ENCODE measurements at regions not wholly inside any gene's neighbourhood (a gene's known extent, or its start where the extent isn't known, plus 50 kb on each side); places are given as distances from the start of the nearest gene placed in this dataset.

DNA sequence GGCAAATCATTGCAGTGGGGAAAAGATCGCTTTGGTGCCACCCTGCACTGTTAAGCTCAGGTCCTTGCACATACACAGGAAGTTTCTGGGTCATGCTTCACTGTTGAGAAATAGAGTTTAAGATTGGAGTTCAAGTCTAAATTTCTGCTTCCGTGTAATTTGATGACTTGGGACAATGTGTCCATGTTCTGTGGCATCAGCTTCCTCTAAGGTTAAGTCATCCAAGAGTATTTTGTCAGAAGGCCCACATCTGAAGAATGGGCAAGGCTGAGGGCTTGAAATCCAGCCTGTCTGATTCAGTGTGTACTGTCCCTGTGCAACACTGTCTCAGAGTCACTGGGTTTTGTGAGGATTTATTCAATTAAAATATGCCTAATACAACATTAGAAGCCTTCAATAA, 880.7 kb downstream of the SUCLG1 start:
- intact Hi-C loops (cut with DNase I) = no loop called here
- Histone ChIP-seq H3K4me1 (ENCODE audit: insufficient read depth) (no peaks in the 10 kb centered on the region), H3K27ac (no peak overlapping the region), H3K9me3 (no peaks in the 10 kb centered on the region), H3K27me3 (no peaks in the 10 kb centered on the region), H3K36me3 (no peaks in the 10 kb centered on the region), H3K4me3 (no peak overlapping the region)
- WGBS, 3 donors = 83 to 87% (median 86%) methylated on average over 2 of the region's 2 CpGs
- TF ChIP-seq EP300 (IDR thresholded peaks at IDR 0.05) (no peak), POLR2A (IDR thresholded peaks at IDR 0.05) (no peak)
- TF ChIP-seq, protein P1, sequence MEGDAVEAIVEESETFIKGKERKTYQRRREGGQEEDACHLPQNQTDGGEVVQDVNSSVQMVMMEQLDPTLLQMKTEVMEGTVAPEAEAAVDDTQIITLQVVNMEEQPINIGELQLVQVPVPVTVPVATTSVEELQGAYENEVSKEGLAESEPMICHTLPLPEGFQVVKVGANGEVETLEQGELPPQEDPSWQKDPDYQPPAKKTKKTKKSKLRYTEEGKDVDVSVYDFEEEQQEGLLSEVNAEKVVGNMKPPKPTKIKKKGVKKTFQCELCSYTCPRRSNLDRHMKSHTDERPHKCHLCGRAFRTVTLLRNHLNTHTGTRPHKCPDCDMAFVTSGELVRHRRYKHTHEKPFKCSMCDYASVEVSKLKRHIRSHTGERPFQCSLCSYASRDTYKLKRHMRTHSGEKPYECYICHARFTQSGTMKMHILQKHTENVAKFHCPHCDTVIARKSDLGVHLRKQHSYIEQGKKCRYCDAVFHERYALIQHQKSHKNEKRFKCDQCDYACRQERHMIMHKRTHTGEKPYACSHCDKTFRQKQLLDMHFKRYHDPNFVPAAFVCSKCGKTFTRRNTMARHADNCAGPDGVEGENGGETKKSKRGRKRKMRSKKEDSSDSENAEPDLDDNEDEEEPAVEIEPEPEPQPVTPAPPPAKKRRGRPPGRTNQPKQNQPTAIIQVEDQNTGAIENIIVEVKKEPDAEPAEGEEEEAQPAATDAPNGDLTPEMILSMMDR (IDR thresholded peaks at IDR 0.05) = no peak
- no peak for DNase-seq

DNA sequence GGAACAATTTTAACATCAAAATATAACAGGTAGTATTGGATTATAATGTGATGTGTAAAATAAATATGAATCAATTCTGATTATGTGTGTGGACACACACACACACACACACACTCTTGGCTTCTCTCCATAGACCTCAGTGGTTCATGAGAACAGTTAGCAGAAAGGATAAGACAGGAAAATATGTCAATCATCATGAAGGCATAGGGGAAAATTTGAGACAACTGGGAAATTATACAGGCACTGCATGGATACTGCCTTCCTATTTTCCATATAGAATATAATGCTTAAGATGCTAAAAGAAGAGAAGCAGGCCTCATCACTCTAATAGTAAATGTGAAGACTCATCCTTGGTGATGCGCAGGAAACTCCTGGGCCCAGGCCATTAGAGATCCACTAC, 884.5 kb downstream of the SUCLG1 start:
- H3K4me1 ChIP-seq (ENCODE audit: insufficient read depth) = no peaks in the 10 kb centered on the region
- no peaks in the 10 kb centered on the region for H3K36me3 ChIP-seq
- WGBS, 3 donors = 96 to 100% (median 100%) methylated on average over 1 of the region's 1 CpG
- H3K27ac ChIP-seq = no peak overlapping the region
- no peaks in the 10 kb centered on the region for H3K27me3 ChIP-seq
- no peak for DNase-seq
- TF ChIP-seq EP300 (IDR thresholded peaks at IDR 0.05) (no peak), POLR2A (IDR thresholded peaks at IDR 0.05) (no peak)
- TF ChIP-seq, protein P1 (IDR thresholded peaks at IDR 0.05) = no peak
- H3K4me3 ChIP-seq = no peak overlapping the region
- intact Hi-C loops (cut with DNase I) = no loop called here
- H3K9me3 ChIP-seq = no peaks in the 10 kb centered on the region

DNA sequence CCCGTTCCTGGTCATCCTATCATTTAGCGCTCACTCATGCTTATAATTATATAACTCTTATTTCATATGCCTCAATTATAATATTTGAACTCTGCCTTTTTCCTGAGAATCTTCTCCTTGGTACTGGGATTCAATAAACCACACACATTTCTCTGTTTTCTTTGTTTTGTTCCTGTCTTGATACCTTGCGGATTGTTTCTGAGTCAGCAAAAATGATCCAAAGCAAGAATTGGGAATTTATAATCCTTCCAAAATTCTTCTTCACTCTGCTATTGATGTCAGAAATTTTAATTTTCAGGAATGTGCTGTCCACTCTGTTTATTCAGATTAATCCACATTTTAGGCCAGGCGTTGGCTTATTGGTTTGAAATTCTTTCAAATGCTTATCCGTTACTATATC, 886.0 kb downstream of the SUCLG1 start:
- no peak overlapping the region for H3K27ac ChIP-seq
- no peaks in the 10 kb centered on the region for H3K4me1 ChIP-seq (ENCODE audit: insufficient read depth)
- intact Hi-C loops (cut with DNase I) = no loop called here
- H3K27me3 ChIP-seq = no peaks in the 10 kb centered on the region
- no peak for DNase-seq
- H3K4me3 ChIP-seq = no peak overlapping the region
- 91 to 94% (median 92%) methylated on average over 5 of the region's 5 CpGs for WGBS, 3 donors
- TF ChIP-seq, protein P1 (IDR thresholded peaks at IDR 0.05) = no peak
- H3K36me3 ChIP-seq = no peaks in the 10 kb centered on the region
- no peaks in the 10 kb centered on the region for H3K9me3 ChIP-seq

DNA sequence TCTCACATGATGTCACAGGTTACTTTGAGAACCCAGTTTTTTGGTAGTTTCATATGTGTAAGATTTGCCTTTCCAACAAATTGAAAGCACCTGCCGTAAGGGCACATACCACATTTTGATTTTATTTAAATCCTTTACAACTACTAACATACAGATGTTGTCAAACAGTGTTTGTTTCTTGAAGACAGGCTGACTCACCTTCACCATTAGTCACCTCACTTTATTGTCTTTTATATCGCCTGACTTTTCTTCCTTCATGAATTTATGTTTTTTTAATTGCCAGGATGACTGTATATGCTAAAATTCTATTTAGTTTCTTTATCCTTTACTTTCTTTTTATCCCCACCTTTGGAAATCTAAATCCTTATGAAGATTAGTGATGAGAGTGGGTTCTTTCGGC, 886.7 kb downstream of the SUCLG1 start:
- WGBS, 3 donors = 83 to 93% (median 89%) methylated on average over 3 of the region's 3 CpGs
- no peak for DNase-seq
- H3K9me3 ChIP-seq = no peaks in the 10 kb centered on the region
- intact Hi-C loops (cut with DNase I) = no loop called here
- H3K4me1 ChIP-seq (ENCODE audit: insufficient read depth) = no peaks in the 10 kb centered on the region
- H3K36me3 ChIP-seq = no peaks in the 10 kb centered on the region
- H3K4me3 ChIP-seq = no peak overlapping the region
- no peaks in the 10 kb centered on the region for H3K27me3 ChIP-seq
- TF ChIP-seq POLR2A (IDR thresholded peaks at IDR 0.05) (no peak), EP300 (IDR thresholded peaks at IDR 0.05) (no peak)
- TF ChIP-seq, protein P1 (IDR thresholded peaks at IDR 0.05) = no peak
- H3K27ac ChIP-seq = no peak overlapping the region

DNA sequence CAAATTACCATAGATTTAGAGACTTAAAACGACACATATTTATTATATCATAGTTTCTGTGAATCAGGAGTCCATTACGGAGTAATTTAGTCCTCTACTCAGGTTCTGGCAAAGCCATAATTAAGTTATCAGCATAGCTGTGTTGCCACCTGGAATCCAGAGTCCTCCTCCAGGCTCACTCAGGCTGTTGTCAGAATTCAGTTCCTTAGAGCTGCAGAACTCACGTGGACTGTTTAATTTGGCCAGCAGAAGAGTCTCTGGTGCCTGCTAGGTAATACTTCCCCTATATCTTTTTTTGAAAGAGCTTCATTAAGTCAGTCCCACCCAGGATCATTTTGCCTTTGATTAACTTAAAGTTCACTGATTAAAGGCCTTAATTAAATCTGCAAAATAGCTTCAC, 891.5 kb downstream of the SUCLG1 start:
- no peaks in the 10 kb centered on the region for H3K36me3 ChIP-seq
- no peaks in the 10 kb centered on the region for H3K4me1 ChIP-seq (ENCODE audit: insufficient read depth)
- 52 to 60% (median 57%) methylated on average over 3 of the region's 3 CpGs for WGBS, 3 donors
- intact Hi-C loops (cut with DNase I) = no loop called here
- no peaks in the 10 kb centered on the region for H3K9me3 ChIP-seq
- no peak overlapping the region for H3K27ac ChIP-seq
- H3K27me3 ChIP-seq = no peaks in the 10 kb centered on the region
- H3K4me3 ChIP-seq = no peak overlapping the region
- no peak for TF ChIP-seq POLR2A (IDR thresholded peaks at IDR 0.05)
- DNase-seq = no peak

Measured in ovary (tissue), 7 donors.